Peyer's patch (tissue), 4 donors: ENCODE measurements at regions not wholly inside any gene's neighbourhood (a gene's known extent, or its start where the extent isn't known, plus 50 kb on each side); places are given as distances from the start of the nearest gene placed in this dataset.

Source experiments
- POLR2A ChIP-seq, 2 donors: fragments of 450-650 bp; IDR thresholded peaks; one replicate each; pipeline ENCODE4 v1.5.1; 2017; ENCODE audit warnings: antibody characterized with exemption in 2 of 2, mild to moderate bottlenecking in 2 of 2, moderate library complexity in 2 of 2
- TF ChIP-seq, protein P1 (sequence below), 6 experiments: fragments of 450-650 bp in 4 of 6; fragments of 200-600 bp in 2 of 6; sonication (generic) in 1 of 6; IDR thresholded peaks; one replicate each; pipeline ENCODE4 v1.5.1; 2017 to 2019; ENCODE audit warnings: antibody characterized with exemption in 6 of 6, mild to moderate bottlenecking in 3 of 6, moderate library complexity in 1 of 6

DNA sequence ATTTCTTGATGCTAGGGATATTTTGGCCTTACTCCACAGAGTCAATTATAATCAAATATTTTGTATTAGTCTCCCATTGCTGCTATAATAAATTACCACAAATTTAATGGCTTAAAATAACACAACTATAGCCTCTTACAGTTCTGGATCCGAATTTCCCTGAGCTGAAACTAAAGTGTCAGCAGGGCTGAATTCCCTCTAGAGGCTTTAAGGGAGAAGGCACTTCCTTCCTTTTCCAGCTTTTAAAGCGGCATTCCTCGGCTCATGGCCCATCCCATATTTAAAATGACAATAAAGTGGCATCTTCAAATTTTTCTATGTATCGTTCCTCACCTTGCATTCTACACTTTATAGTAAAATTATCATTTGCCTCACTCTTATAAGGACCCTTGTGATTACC, 421.4 kb upstream of the ZWINT start:
- TF ChIP-seq, protein P1, sequence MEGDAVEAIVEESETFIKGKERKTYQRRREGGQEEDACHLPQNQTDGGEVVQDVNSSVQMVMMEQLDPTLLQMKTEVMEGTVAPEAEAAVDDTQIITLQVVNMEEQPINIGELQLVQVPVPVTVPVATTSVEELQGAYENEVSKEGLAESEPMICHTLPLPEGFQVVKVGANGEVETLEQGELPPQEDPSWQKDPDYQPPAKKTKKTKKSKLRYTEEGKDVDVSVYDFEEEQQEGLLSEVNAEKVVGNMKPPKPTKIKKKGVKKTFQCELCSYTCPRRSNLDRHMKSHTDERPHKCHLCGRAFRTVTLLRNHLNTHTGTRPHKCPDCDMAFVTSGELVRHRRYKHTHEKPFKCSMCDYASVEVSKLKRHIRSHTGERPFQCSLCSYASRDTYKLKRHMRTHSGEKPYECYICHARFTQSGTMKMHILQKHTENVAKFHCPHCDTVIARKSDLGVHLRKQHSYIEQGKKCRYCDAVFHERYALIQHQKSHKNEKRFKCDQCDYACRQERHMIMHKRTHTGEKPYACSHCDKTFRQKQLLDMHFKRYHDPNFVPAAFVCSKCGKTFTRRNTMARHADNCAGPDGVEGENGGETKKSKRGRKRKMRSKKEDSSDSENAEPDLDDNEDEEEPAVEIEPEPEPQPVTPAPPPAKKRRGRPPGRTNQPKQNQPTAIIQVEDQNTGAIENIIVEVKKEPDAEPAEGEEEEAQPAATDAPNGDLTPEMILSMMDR (IDR thresholded peaks at IDR 0.05), result no peak
- no peak for TF ChIP-seq POLR2A (IDR thresholded peaks at IDR 0.05)
